Right lobe of liver (tissue), 4 donors: ENCODE measurements at regions not wholly inside any gene's neighbourhood (a gene's known extent, or its start where the extent isn't known, plus 50 kb on each side); places are given as distances from the start of the nearest gene placed in this dataset.

ENCODE experiments used
- CTCF ChIP-seq, 4 donors: fragments of 200-600 bp in 3 of 4; fragments of 450-650 bp in 1 of 4; IDR thresholded peaks; one replicate each; pipeline versions ENCODE4 v1.5.1 to v1.8.0; 2016 to 2022; ENCODE audit warnings: antibody characterized with exemption in 4 of 4, mild to moderate bottlenecking in 2 of 4
- POLR2A ChIP-seq: fragments of 450-650 bp; IDR thresholded peaks from one replicate; pipeline ENCODE4 v1.6.1; 2017; ENCODE audit warnings: antibody characterized with exemption, mild to moderate bottlenecking
- donor health status: DM: no; HTN: no; CAD: no.
- donor health status: DM: no; HTN: no; CAD: no.
- donor health status: DM: no; HTN: yes; CAD: no.

- TF ChIP-seq CTCF (IDR thresholded peaks at IDR 0.05) (no peak), POLR2A (no peak)
Observed at GRCh38 chr5:156121234-156121633, 205.7 kb upstream of the SGCD start.
